Right lobe of liver (tissue), 4 donors: ENCODE measurements at regions not wholly inside any gene's neighbourhood (a gene's known extent, or its start where the extent isn't known, plus 50 kb on each side); places are given as distances from the start of the nearest gene placed in this dataset.

Experiments used
- POLR2A ChIP-seq: fragments of 450-650 bp; IDR thresholded peaks from one replicate; pipeline ENCODE4 v1.6.1; 2017; ENCODE audit warnings: antibody characterized with exemption, mild to moderate bottlenecking
- TF ChIP-seq, protein P1 (sequence below), 4 donors: fragments of 200-600 bp in 3 of 4; fragments of 450-650 bp in 1 of 4; IDR thresholded peaks; one replicate each; pipeline versions ENCODE4 v1.5.1 to v1.8.0; 2016 to 2022; ENCODE audit warnings: antibody characterized with exemption in 4 of 4, mild to moderate bottlenecking in 2 of 4
- donor health status: DM: no; HTN: no; CAD: no.
- donor health status: DM: no; HTN: no; CAD: no.
- donor health status: DM: no; HTN: yes; CAD: no.

DNA sequence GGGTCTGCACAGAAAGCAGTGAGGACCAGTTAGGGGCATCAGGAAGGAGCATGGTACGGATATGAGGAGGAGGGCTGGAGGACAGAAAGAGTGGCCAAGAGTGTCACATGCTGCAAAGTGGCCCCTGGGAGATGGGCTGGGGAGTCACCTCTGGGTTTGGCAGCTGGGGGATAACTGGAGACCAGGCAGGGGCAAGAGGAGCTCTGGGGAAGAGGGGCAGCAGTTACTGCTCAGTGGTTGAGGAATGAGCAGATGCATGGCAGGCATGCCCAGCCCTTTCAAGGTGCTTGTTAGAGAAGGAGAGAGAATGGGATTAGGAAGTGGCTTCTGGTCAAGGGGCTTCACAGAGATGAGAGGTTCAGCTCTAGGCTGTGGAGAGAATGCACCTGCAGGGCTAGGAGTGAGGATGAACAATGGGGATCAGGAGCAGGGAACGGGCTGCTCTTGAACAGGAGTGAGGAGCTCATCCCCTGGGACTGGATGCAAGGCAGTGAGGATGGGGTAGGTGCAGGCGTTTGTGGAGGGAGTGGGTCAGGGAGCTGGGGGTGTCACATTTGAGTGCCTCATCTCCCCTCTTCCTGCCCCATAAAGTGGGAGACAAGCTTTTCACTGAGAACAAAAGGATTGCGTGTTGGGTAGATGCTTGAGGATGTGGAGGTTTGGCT lies 127.5 kb downstream of the PAPOLA start:
- TF ChIP-seq, protein P1, sequence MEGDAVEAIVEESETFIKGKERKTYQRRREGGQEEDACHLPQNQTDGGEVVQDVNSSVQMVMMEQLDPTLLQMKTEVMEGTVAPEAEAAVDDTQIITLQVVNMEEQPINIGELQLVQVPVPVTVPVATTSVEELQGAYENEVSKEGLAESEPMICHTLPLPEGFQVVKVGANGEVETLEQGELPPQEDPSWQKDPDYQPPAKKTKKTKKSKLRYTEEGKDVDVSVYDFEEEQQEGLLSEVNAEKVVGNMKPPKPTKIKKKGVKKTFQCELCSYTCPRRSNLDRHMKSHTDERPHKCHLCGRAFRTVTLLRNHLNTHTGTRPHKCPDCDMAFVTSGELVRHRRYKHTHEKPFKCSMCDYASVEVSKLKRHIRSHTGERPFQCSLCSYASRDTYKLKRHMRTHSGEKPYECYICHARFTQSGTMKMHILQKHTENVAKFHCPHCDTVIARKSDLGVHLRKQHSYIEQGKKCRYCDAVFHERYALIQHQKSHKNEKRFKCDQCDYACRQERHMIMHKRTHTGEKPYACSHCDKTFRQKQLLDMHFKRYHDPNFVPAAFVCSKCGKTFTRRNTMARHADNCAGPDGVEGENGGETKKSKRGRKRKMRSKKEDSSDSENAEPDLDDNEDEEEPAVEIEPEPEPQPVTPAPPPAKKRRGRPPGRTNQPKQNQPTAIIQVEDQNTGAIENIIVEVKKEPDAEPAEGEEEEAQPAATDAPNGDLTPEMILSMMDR (IDR thresholded peaks at IDR 0.05) = no peak
- no peak for TF ChIP-seq POLR2A
